H9 (cell line): ENCODE measurements at regions not wholly inside any gene's neighbourhood (a gene's known extent, or its start where the extent isn't known, plus 50 kb on each side); places are given as distances from the start of the nearest gene placed in this dataset.

Experiments used
- DNase-seq: peaks from one replicate; pipeline ENCODE4 v3.0.0-alpha.2; 2017
- H2AFZ ChIP-seq: one replicate; pipeline ENCODE4 v1.6.1; 2013; ENCODE audit warnings: mild to moderate bottlenecking, low read length, control low read depth, moderate library complexity
- H2AK5ac ChIP-seq: 2 replicates; pipeline ENCODE4 v1.6.1; 2013; ENCODE audit warnings: low read length, control low read depth, mixed read lengths; ENCODE audit not compliant: insufficient read length
- H2BK120ac ChIP-seq: one replicate; pipeline ENCODE4 v1.6.1; 2013; ENCODE audit warnings: low read depth, mild to moderate bottlenecking, low read length, control low read depth, inconsistent platforms; ENCODE audit not compliant: poor library complexity, severe bottlenecking
- H2BK12ac ChIP-seq: 2 replicates; pipeline ENCODE4 v1.6.1; 2013; ENCODE audit warnings: low read length, control low read depth, mixed read lengths, low read depth; ENCODE audit not compliant: insufficient read length
- H2BK15ac ChIP-seq: 2 replicates; pipeline ENCODE4 v1.6.1; 2013; ENCODE audit warnings: low read depth, low read length, control low read depth
- H2BK20ac ChIP-seq: one replicate; pipeline ENCODE4 v1.6.1; 2013; ENCODE audit warnings: low read depth, mild to moderate bottlenecking, low read length, control low read depth, inconsistent platforms; ENCODE audit not compliant: poor library complexity, severe bottlenecking
- H2BK5ac ChIP-seq: 2 replicates; pipeline ENCODE4 v1.6.1; 2013; ENCODE audit warnings: low read length, control low read depth, mixed read lengths; ENCODE audit not compliant: insufficient read length
- H3K14ac ChIP-seq: 2 replicates; pipeline ENCODE4 v1.6.1; 2013; ENCODE audit warnings: low read length, control low read depth; ENCODE audit not compliant: insufficient read depth
- H3K18ac ChIP-seq: 2 replicates; pipeline ENCODE4 v1.6.1; 2013; ENCODE audit warnings: low read depth, mild to moderate bottlenecking, mixed read lengths, low read length, control low read depth; ENCODE audit not compliant: insufficient read length
- H3K23ac ChIP-seq: 2 replicates; pipeline ENCODE4 v1.6.1; 2013; ENCODE audit warnings: low read length, control low read depth, mixed read lengths, low read depth; ENCODE audit not compliant: insufficient read length
- H3K23me2 ChIP-seq: 2 replicates; pipeline ENCODE4 v1.6.1; 2013; ENCODE audit warnings: low read depth, mild to moderate bottlenecking, mixed read lengths, low read length, control low read depth; ENCODE audit not compliant: insufficient read length, poor library complexity, severe bottlenecking
- H3K27ac ChIP-seq: 2 replicates; pipeline ENCODE4 v1.5.1; 2013; ENCODE audit warnings: low read length, control low read depth, mixed read lengths, low read depth; ENCODE audit not compliant: insufficient read length
- H3K27me3 ChIP-seq: 2 replicates; pipeline ENCODE4 v1.6.1; 2013; ENCODE audit warnings: low read length, control low read depth, inconsistent platforms; ENCODE audit not compliant: insufficient read depth
- H3K4ac ChIP-seq: 2 replicates; pipeline ENCODE4 v1.6.1; 2013; ENCODE audit warnings: low read depth, mild to moderate bottlenecking, control low read depth, inconsistent platforms, low read length, moderate library complexity
- H3K4me1 ChIP-seq: 2 replicates; pipeline ENCODE4 v1.6.1; 2013; ENCODE audit warnings: low read length, control low read depth, inconsistent platforms; ENCODE audit not compliant: insufficient read depth
- H3K4me2 ChIP-seq: 2 replicates; pipeline ENCODE4 v1.6.1; 2013; ENCODE audit warnings: low read length, control low read depth, mixed read lengths; ENCODE audit not compliant: insufficient read length, insufficient read depth
- H3K56ac ChIP-seq: 2 replicates; pipeline ENCODE4 v1.6.1; 2013; ENCODE audit warnings: low read depth, mild to moderate bottlenecking, mixed read lengths, low read length, control low read depth; ENCODE audit not compliant: insufficient read length
- H3K79me1 ChIP-seq: 2 replicates; pipeline ENCODE4 v1.6.1; 2013; ENCODE audit warnings: low read depth, mild to moderate bottlenecking, moderate library complexity, low read length, control low read depth, inconsistent platforms; ENCODE audit not compliant: insufficient read depth, poor library complexity, severe bottlenecking
- H3K79me2 ChIP-seq: 2 replicates; pipeline ENCODE4 v1.6.1; 2013; ENCODE audit warnings: low read length, control low read depth, inconsistent platforms; ENCODE audit not compliant: insufficient read depth
- H3K9ac ChIP-seq: 2 replicates; pipeline ENCODE4 v1.6.1; 2013; ENCODE audit warnings: low read length, control low read depth, mixed read lengths; ENCODE audit not compliant: insufficient read length; ENCODE audit errors: extremely low read depth
- H3K9me3 ChIP-seq: one replicate; pipeline ENCODE4 v1.6.1; 2013; ENCODE audit warnings: low read depth, low read length, inconsistent platforms; ENCODE audit not compliant: control insufficient read depth
- H3T11ph ChIP-seq: one replicate; pipeline ENCODE4 v1.6.1; 2013; ENCODE audit warnings: mild to moderate bottlenecking, low read length, control low read depth, inconsistent platforms
- H4K20me1 ChIP-seq: one replicate; pipeline ENCODE4 v1.6.1; 2013; ENCODE audit not compliant: control insufficient read depth, insufficient read length, insufficient read depth
- H4K5ac ChIP-seq: 2 replicates; pipeline ENCODE4 v1.6.1; 2013; ENCODE audit warnings: low read depth, mild to moderate bottlenecking, mixed read lengths, low read length, control low read depth; ENCODE audit not compliant: insufficient read length
- H4K8ac ChIP-seq: replicated peaks from 2 replicates; pipeline ENCODE4 v1.6.1; 2013; ENCODE audit warnings: low read length, control low read depth, mixed read lengths, low read depth; ENCODE audit not compliant: insufficient read length
- H4K91ac ChIP-seq: 2 replicates; pipeline ENCODE4 v1.6.1; 2013; ENCODE audit warnings: low read depth, mild to moderate bottlenecking, moderate library complexity, mixed read lengths, low read length, control low read depth; ENCODE audit not compliant: insufficient read length
- H3K27ac Mint-ChIP-seq, 3 experiments: 2 replicates in 2 of 3; 3 replicates in 1 of 3; pipeline ENCODE4 v1.8.0; 2020 to 2021; ENCODE audit warnings: mixed read lengths in 3 of 3, mild to moderate bottlenecking in 1 of 3, moderate library complexity in 1 of 3
- H3K27me3 Mint-ChIP-seq: 2 replicates; pipeline ENCODE4 v1.8.0; 2021; ENCODE audit warnings: low read depth, mild to moderate bottlenecking, moderate library complexity, mixed read lengths
- H3K36me3 Mint-ChIP-seq, 3 experiments: 2 replicates in 2 of 3; 3 replicates in 1 of 3; pipeline ENCODE4 v1.8.0; 2020 to 2021; ENCODE audit warnings: low read depth in 3 of 3, mixed read lengths in 3 of 3; ENCODE audit not compliant: insufficient read depth in 1 of 3
- H3K4me1 Mint-ChIP-seq, 2 experiments: 2 replicates each; pipeline ENCODE4 v1.8.0; 2020; ENCODE audit warnings: mixed read lengths in 2 of 2
- H3K4me3 Mint-ChIP-seq, 2 experiments: 2 replicates in 1 of 2; 3 replicates in 1 of 2; pipeline ENCODE4 v1.8.0; 2020 to 2021; ENCODE audit warnings: mild to moderate bottlenecking in 2 of 2, mixed read lengths in 2 of 2, moderate library complexity in 1 of 2
- H3K9me3 Mint-ChIP-seq, 2 experiments: 2 replicates in 1 of 2; 3 replicates in 1 of 2; pipeline ENCODE4 v1.8.0; 2020; ENCODE audit warnings: mild to moderate bottlenecking in 2 of 2, mixed read lengths in 2 of 2, moderate library complexity in 1 of 2
- WGBS: extraction: QIAGEN DNeasy Blood & Tissue Kit; methylation state at CpG from one replicate; pipeline ENCODE4 v1.1.7; 2013; ENCODE audit warnings: missing lambda C conversion rate, low lambda C conversion rate, mixed read lengths; ENCODE audit not compliant: insufficient read length; ENCODE audit errors: extremely low coverage; 5-methylcytosine and 5-hydroxymethylcytosine counted together
- TF ChIP-seq, protein P1 (sequence below): fragments of 200-600 bp; sonication (generic); conservative IDR thresholded peaks from 3 replicates; pipeline ENCODE4 v1.8.0; 2021; ENCODE audit warnings: antibody characterized with exemption, mild to moderate bottlenecking

GRCh38 chr10:78286186-78286585 lies 252.5 kb downstream of the RPS24 start:
- Histone ChIP-seq H2BK15ac (no peak overlapping the region), H3K79me1 (no peaks in the 10 kb centered on the region), H3K9me3 (no peaks in the 10 kb centered on the region), H3K4me2 (no peak overlapping the region), H3K23me2 (no peaks in the 10 kb centered on the region), H3T11ph (no peak overlapping the region), H3K9ac (no peak overlapping the region), H3K56ac (no peak overlapping the region), H3K27me3 (no peaks in the 10 kb centered on the region), H3K79me2 (no peaks in the 10 kb centered on the region), H3K23ac (no peak overlapping the region), H3K4me1 (peaks cover 4% of the 10 kb centered on the region; the same call in 1 of the 2 replicates), H3K18ac (no peak overlapping the region), H4K5ac (no peak overlapping the region), H4K20me1 (no peaks in the 10 kb centered on the region), H2AFZ (no peak overlapping the region), H2BK5ac (no peak overlapping the region), H2BK120ac (no peak overlapping the region), H2AK5ac (no peak overlapping the region), H4K8ac (no peak overlapping the region), H3K14ac (no peak overlapping the region), H2BK20ac (no peak overlapping the region), H2BK12ac (no peak overlapping the region), H3K27ac (no peak overlapping the region), H4K91ac (no peak overlapping the region), H3K4ac (no peak overlapping the region)
- peaks cover 36 to 42% of the 10 kb centered on the region in 2 experiments for H3K4me1 Mint-ChIP-seq
- H3K27me3 Mint-ChIP-seq: peaks cover 6% of the 10 kb centered on the region
- TF ChIP-seq, protein P1, sequence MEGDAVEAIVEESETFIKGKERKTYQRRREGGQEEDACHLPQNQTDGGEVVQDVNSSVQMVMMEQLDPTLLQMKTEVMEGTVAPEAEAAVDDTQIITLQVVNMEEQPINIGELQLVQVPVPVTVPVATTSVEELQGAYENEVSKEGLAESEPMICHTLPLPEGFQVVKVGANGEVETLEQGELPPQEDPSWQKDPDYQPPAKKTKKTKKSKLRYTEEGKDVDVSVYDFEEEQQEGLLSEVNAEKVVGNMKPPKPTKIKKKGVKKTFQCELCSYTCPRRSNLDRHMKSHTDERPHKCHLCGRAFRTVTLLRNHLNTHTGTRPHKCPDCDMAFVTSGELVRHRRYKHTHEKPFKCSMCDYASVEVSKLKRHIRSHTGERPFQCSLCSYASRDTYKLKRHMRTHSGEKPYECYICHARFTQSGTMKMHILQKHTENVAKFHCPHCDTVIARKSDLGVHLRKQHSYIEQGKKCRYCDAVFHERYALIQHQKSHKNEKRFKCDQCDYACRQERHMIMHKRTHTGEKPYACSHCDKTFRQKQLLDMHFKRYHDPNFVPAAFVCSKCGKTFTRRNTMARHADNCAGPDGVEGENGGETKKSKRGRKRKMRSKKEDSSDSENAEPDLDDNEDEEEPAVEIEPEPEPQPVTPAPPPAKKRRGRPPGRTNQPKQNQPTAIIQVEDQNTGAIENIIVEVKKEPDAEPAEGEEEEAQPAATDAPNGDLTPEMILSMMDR: no peak
- peak; percentile 64 for DNase-seq
- no CpG with 5 or more reads among the region's 1 CpG for WGBS
- H3K9me3 Mint-ChIP-seq: no peaks in the 10 kb centered on the region
- H3K36me3 Mint-ChIP-seq: no peaks in the 10 kb centered on the region
- no peak overlapping the region for H3K4me3 Mint-ChIP-seq
- no peak overlapping the region; a peak in 1 of 7 replicates for H3K27ac Mint-ChIP-seq
